Spleen (tissue), 7 donors: ENCODE measurements at regions not wholly inside any gene's neighbourhood (a gene's known extent, or its start where the extent isn't known, plus 50 kb on each side); places are given as distances from the start of the nearest gene placed in this dataset.

Experiments used
- POLR2AphosphoS5 ChIP-seq, 3 donors: sonication (generic); formaldehyde crosslinking; IDR thresholded peaks; one replicate each; pipeline ENCODE4 v1.5.1; 2017; ENCODE audit warnings: antibody characterized with exemption in 3 of 3
- TF ChIP-seq, protein P1 (sequence below), 11 experiments: fragments of 200-600 bp in 7 of 11; fragments of 450-650 bp in 4 of 11; sonication (generic) in 4 of 11; IDR thresholded peaks in 8 of 11; conservative IDR thresholded peaks in 3 of 11; 1 replicate in 7 of 11; 2 replicates in 4 of 11; pipeline versions ENCODE4 v1.4.0 to v1.8.0; 2016 to 2021; ENCODE audit warnings: antibody characterized with exemption in 11 of 11, inconsistent platforms in 4 of 11, mild to moderate bottlenecking in 1 of 11
- donor health status: DM: no; HTN: no; CAD: no; lungs with moderate emphysema.
- donor health status: DM: no; HTN: no; CAD: no.
- donor health status: DM: no; HTN: no; CAD: no.

DNA sequence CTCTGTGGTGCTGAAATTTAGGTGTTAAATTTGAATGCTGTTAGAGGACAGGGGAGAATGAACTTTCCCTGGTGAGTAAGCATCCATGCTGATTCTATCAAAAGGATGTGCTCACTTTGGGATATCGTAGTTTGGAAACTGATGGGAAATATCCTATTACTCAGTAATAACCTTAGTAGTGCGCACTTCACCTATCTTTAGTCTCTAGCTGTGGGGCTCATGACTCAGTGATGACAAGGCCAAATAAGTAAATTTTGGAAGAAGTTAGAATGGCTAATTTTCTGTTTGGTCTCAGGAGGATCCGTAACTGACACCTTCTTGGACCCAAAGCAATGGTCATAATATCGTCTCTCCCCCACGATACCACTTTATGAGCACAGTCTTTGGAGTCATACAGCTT lies 448.4 kb downstream of the PSAT1 start:
- TF ChIP-seq POLR2AphosphoS5 (IDR thresholded peaks at IDR 0.05) = no peak
- TF ChIP-seq, protein P1, sequence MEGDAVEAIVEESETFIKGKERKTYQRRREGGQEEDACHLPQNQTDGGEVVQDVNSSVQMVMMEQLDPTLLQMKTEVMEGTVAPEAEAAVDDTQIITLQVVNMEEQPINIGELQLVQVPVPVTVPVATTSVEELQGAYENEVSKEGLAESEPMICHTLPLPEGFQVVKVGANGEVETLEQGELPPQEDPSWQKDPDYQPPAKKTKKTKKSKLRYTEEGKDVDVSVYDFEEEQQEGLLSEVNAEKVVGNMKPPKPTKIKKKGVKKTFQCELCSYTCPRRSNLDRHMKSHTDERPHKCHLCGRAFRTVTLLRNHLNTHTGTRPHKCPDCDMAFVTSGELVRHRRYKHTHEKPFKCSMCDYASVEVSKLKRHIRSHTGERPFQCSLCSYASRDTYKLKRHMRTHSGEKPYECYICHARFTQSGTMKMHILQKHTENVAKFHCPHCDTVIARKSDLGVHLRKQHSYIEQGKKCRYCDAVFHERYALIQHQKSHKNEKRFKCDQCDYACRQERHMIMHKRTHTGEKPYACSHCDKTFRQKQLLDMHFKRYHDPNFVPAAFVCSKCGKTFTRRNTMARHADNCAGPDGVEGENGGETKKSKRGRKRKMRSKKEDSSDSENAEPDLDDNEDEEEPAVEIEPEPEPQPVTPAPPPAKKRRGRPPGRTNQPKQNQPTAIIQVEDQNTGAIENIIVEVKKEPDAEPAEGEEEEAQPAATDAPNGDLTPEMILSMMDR (IDR thresholded peaks at IDR 0.05 in 8 of 11, conservative IDR thresholded peaks at IDR 0.05 in 3 of 11) = no peak
